H1 (cell line): ENCODE measurements at regions not wholly inside any gene's neighbourhood (a gene's known extent, or its start where the extent isn't known, plus 50 kb on each side); places are given as distances from the start of the nearest gene placed in this dataset.

Source experiments
- CTCF ChIA-PET: fragments of 300-600 bp; sonication (Branson Sonifier 250); formaldehyde crosslinking; loops from one replicate; lab custom pipeline; 2021; ENCODE audit not compliant: partially characterized antibody; lab: Charles Lee
- POLR2A ChIA-PET: fragments of 300-600 bp; sonication (Branson Sonifier 250); formaldehyde crosslinking; loops from one replicate; lab custom pipeline; 2021; ENCODE audit warnings: inconsistent platforms; ENCODE audit not compliant: partially characterized antibody; lab: Charles Lee
- DNase-seq, 2 experiments: peaks; one replicate each; pipeline versions ENCODE4 v3.0.0 to v3.0.0-alpha.2; 2010 to 2022; ENCODE audit warnings: low spot score in 2 of 2, low read depth in 1 of 2, mixed read lengths in 1 of 2
- FAIRE-seq: peaks from 2 replicates; lab custom pipeline; 2011; peaks lifted over from hg19 to GRCh38; lab: Jason Lieb, UNC
- H2AFZ ChIP-seq: 2 replicates; pipeline ENCODE4 v1.8.1; 2012; ENCODE audit warnings: low read length, inconsistent platforms
- H2AK5ac ChIP-seq: 2 replicates; pipeline ENCODE4 v1.6.1; 2013; ENCODE audit warnings: low read depth, low read length
- H2BK120ac ChIP-seq: replicated peaks from 2 replicates; pipeline ENCODE3; 2013; ENCODE audit warnings: low read depth, low read length, inconsistent platforms
- H2BK12ac ChIP-seq: 2 replicates; pipeline ENCODE4 v1.6.1; 2013; ENCODE audit warnings: low read depth, low read length
- H2BK15ac ChIP-seq: 2 replicates; pipeline ENCODE4 v1.6.1; 2013; ENCODE audit warnings: low read length
- H2BK20ac ChIP-seq: 2 replicates; pipeline ENCODE4 v1.6.1; 2013; ENCODE audit warnings: low read length
- H2BK5ac ChIP-seq: 2 replicates; pipeline ENCODE4 v1.6.1; 2013; ENCODE audit warnings: low read depth, low read length
- H3K14ac ChIP-seq: 2 replicates; pipeline ENCODE4 v1.6.1; 2013; ENCODE audit warnings: inconsistent platforms; ENCODE audit not compliant: insufficient read length
- H3K18ac ChIP-seq: 2 replicates; pipeline ENCODE4 v1.6.1; 2013; ENCODE audit warnings: low read length; ENCODE audit errors: extremely low read depth
- H3K23ac ChIP-seq: 2 replicates; pipeline ENCODE4 v1.6.1; 2013; ENCODE audit warnings: inconsistent platforms; ENCODE audit not compliant: insufficient read length
- H3K23me2 ChIP-seq: 2 replicates; pipeline ENCODE4 v1.6.1; 2013; ENCODE audit warnings: low read depth, low read length
- H3K27ac ChIP-seq: 2 replicates; pipeline ENCODE4 v1.6.1; 2011; ENCODE audit warnings: low read depth, low read length, inconsistent platforms
- H3K27me3 ChIP-seq, 4 experiments: replicated peaks in 1 of 4; 1 replicate in 1 of 4; 2 replicates in 3 of 4; pipeline versions ENCODE4 v1.6.1 to v1.8.1; 2011 to 2013; ENCODE audit warnings: low read length in 3 of 4, mild to moderate bottlenecking in 3 of 4, inconsistent platforms in 2 of 4, mixed read lengths in 2 of 4, moderate library complexity in 1 of 4; ENCODE audit not compliant: control insufficient read depth in 3 of 4, insufficient read depth in 3 of 4; ENCODE audit errors: extremely low read depth in 1 of 4
- H3K36me3 ChIP-seq, 4 experiments: 2 replicates each; pipeline versions ENCODE4 v1.6.1 to v1.8.1; 2011 to 2013; ENCODE audit warnings: mild to moderate bottlenecking in 4 of 4, low read length in 3 of 4, moderate library complexity in 2 of 4, control low read depth in 1 of 4, inconsistent platforms in 1 of 4; ENCODE audit not compliant: insufficient read depth in 4 of 4, control insufficient read depth in 2 of 4
- H3K4ac ChIP-seq: replicated peaks from 2 replicates; pipeline ENCODE3; 2013; ENCODE audit warnings: low read length, low read depth, mixed read lengths, inconsistent platforms; ENCODE audit not compliant: insufficient read length
- H3K4me1 ChIP-seq, 4 experiments: replicated peaks in 1 of 4; 1 replicate in 1 of 4; 2 replicates in 3 of 4; pipeline versions ENCODE4 v1.6.1 to v1.8.1; 2011 to 2013; ENCODE audit warnings: low read length in 3 of 4, inconsistent platforms in 2 of 4, mixed read lengths in 1 of 4; ENCODE audit not compliant: insufficient read depth in 4 of 4, control insufficient read depth in 3 of 4
- H3K4me2 ChIP-seq, 2 experiments: 2 replicates each; pipeline versions ENCODE4 v1.6.1 to v1.8.1; 2011 to 2013; ENCODE audit warnings: low read depth in 2 of 2, low read length in 2 of 2, control low read depth in 1 of 2, inconsistent platforms in 1 of 2, mild to moderate bottlenecking in 1 of 2; ENCODE audit not compliant: insufficient read depth in 1 of 2
- H3K4me3 ChIP-seq, 4 experiments: fragments of 200-600, 300-600 bp in 1 of 4; sonication (generic), shearing (Covaris generic), sonication (Bioruptor Twin) in 1 of 4; 2 replicates each; pipeline versions ENCODE4 v1.5.1 to v1.8.1; 2011 to 2016; ENCODE audit warnings: low read length in 4 of 4, low read depth in 3 of 4, control low read depth in 2 of 4, inconsistent platforms in 2 of 4, mild to moderate bottlenecking in 2 of 4, mixed read lengths in 1 of 4, moderate library complexity in 1 of 4; ENCODE audit not compliant: insufficient read depth in 2 of 4; ENCODE audit errors: extremely low read depth in 1 of 4
- H3K56ac ChIP-seq: replicated peaks from 2 replicates; pipeline ENCODE3; 2013; ENCODE audit warnings: low read depth, mild to moderate bottlenecking, mixed read lengths, low read length, inconsistent platforms; ENCODE audit not compliant: insufficient read length
- H3K79me1 ChIP-seq: 2 replicates; pipeline ENCODE4 v1.6.1; 2013; ENCODE audit warnings: low read depth, low read length, control low read depth
- H3K79me2 ChIP-seq, 2 experiments: 2 replicates each; pipeline versions ENCODE4 v1.6.1 to v1.8.1; 2012 to 2013; ENCODE audit warnings: low read length in 2 of 2, mild to moderate bottlenecking in 2 of 2, inconsistent platforms in 1 of 2; ENCODE audit not compliant: insufficient read depth in 2 of 2, control insufficient read depth in 1 of 2
- H3K9ac ChIP-seq, 4 experiments: replicated peaks in 1 of 4; 1 replicate in 1 of 4; 2 replicates in 3 of 4; pipeline versions ENCODE4 v1.6.1 to v1.8.1; 2011 to 2013; ENCODE audit warnings: low read depth in 3 of 4, low read length in 3 of 4, control low read depth in 2 of 4, mild to moderate bottlenecking in 2 of 4, moderate library complexity in 2 of 4, inconsistent platforms in 1 of 4; ENCODE audit errors: extremely low read depth in 1 of 4
- H3K9me3 ChIP-seq, 2 experiments: 2 replicates each; pipeline versions ENCODE4 v1.6.1 to v1.8.1; 2012 to 2013; ENCODE audit warnings: mild to moderate bottlenecking in 2 of 2, moderate library complexity in 2 of 2, control low read depth in 1 of 2, inconsistent platforms in 1 of 2, low read depth in 1 of 2, low read length in 1 of 2, mixed read lengths in 1 of 2; ENCODE audit not compliant: insufficient read depth in 2 of 2
- H4K20me1 ChIP-seq, 2 experiments: replicated peaks in 1 of 2; 2 replicates each; pipeline versions ENCODE3 to v1.8.1; 2011 to 2013; ENCODE audit warnings: inconsistent platforms in 2 of 2, low read length in 2 of 2, mild to moderate bottlenecking in 1 of 2; ENCODE audit not compliant: insufficient read depth in 2 of 2, control insufficient read depth in 1 of 2
- H4K5ac ChIP-seq: 2 replicates; pipeline ENCODE4 v1.6.1; 2013; ENCODE audit warnings: low read length, low read depth, mixed read lengths, inconsistent platforms; ENCODE audit not compliant: insufficient read length
- H4K8ac ChIP-seq: 2 replicates; pipeline ENCODE4 v1.8.0; 2013; ENCODE audit warnings: mild to moderate bottlenecking, moderate library complexity, low read length, inconsistent platforms; ENCODE audit not compliant: insufficient read depth; ENCODE audit errors: extremely low read depth
- H4K91ac ChIP-seq: replicated peaks from 2 replicates; pipeline ENCODE3; 2013; ENCODE audit warnings: low read length, mixed read lengths, inconsistent platforms; ENCODE audit not compliant: insufficient read length
- CHD2 ChIP-seq: IDR thresholded peaks from 2 replicates; pipeline ENCODE4 v1.6.1; 2012; ENCODE audit warnings: low read length, improper control_type of control experiment
- EGR1 ChIP-seq: IDR thresholded peaks from 2 replicates; pipeline ENCODE4 v1.6.1; 2011; ENCODE audit warnings: low read depth, low read length, borderline replicate concordance
- HDAC2 ChIP-seq, 2 experiments: fragments of 300-600 bp in 1 of 2; sonication (generic) in 1 of 2; IDR thresholded peaks; 2 replicates each; pipeline ENCODE4 v1.6.1; 2011 to 2012; ENCODE audit warnings: low read depth in 2 of 2, low read length in 2 of 2, mild to moderate bottlenecking in 2 of 2, moderate library complexity in 2 of 2, borderline replicate concordance in 1 of 2, inconsistent platforms in 1 of 2
- MAX ChIP-seq: IDR thresholded peaks from 2 replicates; pipeline ENCODE4 v1.6.1; 2012; ENCODE audit warnings: inconsistent platforms
- NANOG ChIP-seq: IDR thresholded peaks from 2 replicates; pipeline ENCODE4 v1.6.1; 2011; ENCODE audit warnings: low read length, low read depth, mild to moderate bottlenecking, inconsistent platforms; ENCODE audit not compliant: insufficient read depth, poor library complexity, severe bottlenecking
- POLR2A ChIP-seq, 2 experiments: IDR thresholded peaks; 1 replicate in 1 of 2; 2 replicates in 1 of 2; pipeline ENCODE4 v1.6.1; 2011; ENCODE audit warnings: low read depth in 2 of 2, low read length in 2 of 2, mild to moderate bottlenecking in 2 of 2; ENCODE audit errors: control extremely low read depth in 1 of 2
- USF2 ChIP-seq: IDR thresholded peaks from 2 replicates; pipeline ENCODE4 v1.6.1; 2011; ENCODE audit warnings: low read length, improper control_type of control experiment
- ZNF274 ChIP-seq: IDR thresholded peaks from 2 replicates; pipeline ENCODE4 v1.7.0; 2012; ENCODE audit warnings: low read length, borderline replicate concordance; ENCODE audit errors: extremely low read depth
- WGBS, 2 experiments: shearing (Covaris generic) in 1 of 2; methylation state at CpG; one replicate each; pipeline versions ENCODE4 v1.1.6 to v1.1.7; 2013 to 2015; ENCODE audit warnings: low lambda C conversion rate in 2 of 2, mixed read lengths in 2 of 2, inconsistent platforms in 1 of 2, low coverage in 1 of 2, missing lambda C conversion rate in 1 of 2; ENCODE audit not compliant: insufficient replicate concordance in 2 of 2, insufficient coverage in 1 of 2, insufficient read length in 1 of 2; ENCODE audit errors: extremely low coverage in 1 of 2, missing lambda C conversion rate in 1 of 2; 5-methylcytosine and 5-hydroxymethylcytosine counted together
- TF ChIP-seq, protein P1 (sequence below): IDR thresholded peaks from 2 replicates; pipeline ENCODE4 v1.6.1; 2012; ENCODE audit warnings: inconsistent platforms

DNA sequence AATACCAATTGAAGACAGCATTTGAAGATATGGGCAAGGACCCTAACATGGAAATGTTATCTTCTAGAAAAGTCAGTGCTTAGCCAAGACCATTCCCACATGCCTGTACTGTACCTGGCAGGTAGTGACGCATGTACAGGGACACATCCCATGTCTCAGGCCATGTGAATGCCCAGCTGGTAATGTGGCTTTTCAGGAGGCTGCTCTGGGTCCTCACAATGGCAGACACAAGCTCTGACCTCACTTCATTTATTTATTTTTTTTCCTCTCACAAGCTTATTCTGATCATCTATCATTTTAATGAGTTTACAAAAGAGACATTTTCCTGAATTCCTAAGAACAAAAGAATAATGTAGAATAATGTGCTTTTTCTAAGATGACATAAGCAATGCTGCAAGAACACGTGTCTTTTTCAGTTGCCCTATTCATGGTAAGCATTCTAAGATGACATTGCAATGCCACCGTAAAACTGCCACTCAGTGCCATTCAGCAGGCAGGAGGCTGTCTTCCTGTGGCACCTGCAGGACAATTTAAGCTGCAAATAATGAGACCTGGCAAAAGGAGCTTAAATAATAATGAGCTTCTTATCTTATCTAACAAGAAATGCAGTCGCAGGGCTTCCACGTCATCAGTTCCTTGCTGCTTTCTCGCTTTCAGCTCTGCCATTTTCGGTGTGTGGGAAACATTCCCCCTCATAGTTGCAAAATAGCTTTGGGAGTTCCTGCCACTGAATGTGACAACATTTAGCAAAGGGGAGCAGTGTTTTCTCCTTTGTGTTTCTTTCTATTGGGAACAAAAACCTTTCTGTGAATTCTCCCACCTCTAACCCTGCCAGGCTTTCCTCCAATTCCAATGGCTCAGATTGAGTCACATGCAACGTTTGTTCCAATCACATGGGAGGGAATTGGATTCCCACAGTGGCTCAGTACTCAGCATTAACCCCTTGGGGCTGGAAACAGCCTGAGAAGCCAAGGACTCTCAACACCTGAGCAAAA, 113.0 kb downstream of the SEC23IP start:
- Histone ChIP-seq H4K8ac (no peak overlapping the region), H2AK5ac (no peak overlapping the region), H2BK5ac (no peak overlapping the region), H3K27ac (no peak overlapping the region), H3K36me3 (no peaks in the 10 kb centered on the region), H4K91ac (no peak overlapping the region), H3K9me3 (no peaks in the 10 kb centered on the region), H3K79me2 (no peaks in the 10 kb centered on the region), H3K4me3 (no peak overlapping the region), H3K18ac (no peak overlapping the region), H3K23me2 (no peaks in the 10 kb centered on the region), H3K14ac (no peak overlapping the region), H3K4me2 (no peak overlapping the region), H2AFZ (peak overlapping the region; percentile 91), H3K9ac (no peak overlapping the region), H3K4me1 (peaks cover 0 to 2% (median 0%) of the 10 kb centered on the region in 4 experiments; a peak in 2 of 7 replicates), H3K79me1 (no peaks in the 10 kb centered on the region), H3K56ac (no peak overlapping the region), H2BK12ac (no peak overlapping the region), H2BK15ac (no peak overlapping the region), H3K23ac (no peak overlapping the region), H2BK20ac (no peak overlapping the region), H2BK120ac (no peak overlapping the region), H3K4ac (no peak overlapping the region), H3K27me3 (no peaks in the 10 kb centered on the region), H4K20me1 (no peaks in the 10 kb centered on the region), H4K5ac (no peak overlapping the region)
- POLR2A ChIA-PET: no interaction called here
- no peak for TF ChIP-seq POLR2A (IDR thresholded peaks at IDR 0.05; ENCODE audit: control extremely low read depth in 1 of 2, low read depth in 2 of 2, low read length in 2 of 2)
- TF ChIP-seq CHD2: no peak
- no peak for TF ChIP-seq EGR1
- no peak for TF ChIP-seq ZNF274
- TF ChIP-seq HDAC2 (IDR thresholded peaks at IDR 0.05; ENCODE audit: borderline replicate concordance in 1 of 2, low read depth in 2 of 2, low read length in 2 of 2): no peak
- TF ChIP-seq MAX: peak; percentile 44; the same call in 1 of the 2 replicates
- no peak for TF ChIP-seq NANOG
- peak; percentile 43; the same call in 1 of the 2 replicates for TF ChIP-seq USF2
- TF ChIP-seq, protein P1, sequence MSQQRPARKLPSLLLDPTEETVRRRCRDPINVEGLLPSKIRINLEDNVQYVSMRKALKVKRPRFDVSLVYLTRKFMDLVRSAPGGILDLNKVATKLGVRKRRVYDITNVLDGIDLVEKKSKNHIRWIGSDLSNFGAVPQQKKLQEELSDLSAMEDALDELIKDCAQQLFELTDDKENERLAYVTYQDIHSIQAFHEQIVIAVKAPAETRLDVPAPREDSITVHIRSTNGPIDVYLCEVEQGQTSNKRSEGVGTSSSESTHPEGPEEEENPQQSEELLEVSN: peak; percentile 69; the same call in 1 of the 2 replicates
- DNase-seq (no peak), FAIRE-seq (no peak)
- CTCF ChIA-PET: interaction anchor here (0.9 kb wide), 1 partner anchor 17 kb away, joined by 3 read pairs; no protein-coding TSS in a partner anchor
- WGBS, 2 experiments: 85% methylated on average over 8 of the region's 8 CpGs; no CpG with 5 or more reads in 1 of the 2 experiments
